ENCODE measurements at regions not wholly inside any gene's neighbourhood (a gene's known extent, or its start where the extent isn't known, plus 50 kb on each side); places are given as distances from the start of the nearest gene placed in this dataset.

GRCh38 chr12:83805156-83805772 lies 1107.3 kb downstream of the SLC6A15 start:
- no peak for TF ChIP-seq CTCF (IDR thresholded peaks at IDR 0.05; ENCODE audit: partially characterized antibody, unreplicated experiment)
- Mint-ChIP-seq H3K4me3 (ENCODE audit: unreplicated experiment) (no peak overlapping the region), H3K27me3 (ENCODE audit: unreplicated experiment) (no peaks in the 10 kb centered on the region), H3K36me3 (ENCODE audit: unreplicated experiment) (no peaks in the 10 kb centered on the region), H3K4me1 (ENCODE audit: low read depth, unreplicated experiment) (peaks cover 4% of the 10 kb centered on the region), H3K9me3 (ENCODE audit: unreplicated experiment) (no peaks in the 10 kb centered on the region), H3K27ac (ENCODE audit: unreplicated experiment) (no peak overlapping the region)
- no peak for DNase-seq

GRCh38 chr12:83801972-83802371 lies 1110.6 kb downstream of the SLC6A15 start:
- Mint-ChIP-seq H3K27ac (ENCODE audit: unreplicated experiment) (no peak overlapping the region), H3K4me1 (ENCODE audit: low read depth, unreplicated experiment) (peaks cover 4% of the 10 kb centered on the region), H3K9me3 (ENCODE audit: unreplicated experiment) (no peaks in the 10 kb centered on the region), H3K27me3 (ENCODE audit: unreplicated experiment) (no peaks in the 10 kb centered on the region), H3K4me3 (ENCODE audit: unreplicated experiment) (no peak overlapping the region), H3K36me3 (ENCODE audit: unreplicated experiment) (no peaks in the 10 kb centered on the region)
- TF ChIP-seq CTCF (IDR thresholded peaks at IDR 0.05; ENCODE audit: partially characterized antibody, unreplicated experiment), result no peak
- no peak for DNase-seq

GRCh38 chr12:83800022-83800421 lies 1112.6 kb downstream of the SLC6A15 start:
- no peak for TF ChIP-seq CTCF (IDR thresholded peaks at IDR 0.05; ENCODE audit: partially characterized antibody, unreplicated experiment)

DNA sequence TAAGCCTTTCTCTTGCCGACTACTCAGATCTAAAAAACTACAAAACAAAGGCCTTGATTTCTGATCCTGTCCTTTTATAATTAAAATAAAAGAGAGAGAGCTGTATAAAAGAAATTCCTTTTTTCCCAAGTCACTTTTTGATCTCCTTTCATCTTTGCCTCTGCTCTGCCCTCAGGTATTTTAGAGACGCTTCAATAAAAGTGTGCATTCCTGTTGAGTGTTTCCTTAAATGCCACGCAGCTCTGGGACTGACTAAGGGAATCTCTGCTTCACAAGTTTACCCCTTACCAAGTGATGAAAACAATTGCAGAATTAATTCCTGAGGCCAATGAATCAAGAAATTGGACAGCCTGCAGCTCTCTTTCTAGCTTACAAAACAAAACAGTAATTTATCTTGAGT lies 1109.8 kb downstream of the TMTC2 start:
- no peak for TF ChIP-seq CTCF (IDR thresholded peaks at IDR 0.05; ENCODE audit: partially characterized antibody, unreplicated experiment)
- Mint-ChIP-seq H3K27me3 (ENCODE audit: unreplicated experiment) (no peaks in the 10 kb centered on the region), H3K4me3 (ENCODE audit: unreplicated experiment) (no peak overlapping the region), H3K9me3 (ENCODE audit: unreplicated experiment) (no peaks in the 10 kb centered on the region), H3K27ac (ENCODE audit: unreplicated experiment) (no peak overlapping the region), H3K4me1 (ENCODE audit: low read depth, unreplicated experiment) (no peaks in the 10 kb centered on the region), H3K36me3 (ENCODE audit: unreplicated experiment) (no peaks in the 10 kb centered on the region)
- DNase-seq, result no peak

More at GRCh38 chr12:83800022-83800421, 1112.6 kb downstream of the SLC6A15 start:
- Mint-ChIP-seq H3K4me1 (ENCODE audit: low read depth, unreplicated experiment) (peaks cover 4% of the 10 kb centered on the region), H3K27me3 (ENCODE audit: unreplicated experiment) (no peaks in the 10 kb centered on the region), H3K27ac (ENCODE audit: unreplicated experiment) (no peak overlapping the region), H3K9me3 (ENCODE audit: unreplicated experiment) (no peaks in the 10 kb centered on the region), H3K4me3 (ENCODE audit: unreplicated experiment) (no peak overlapping the region), H3K36me3 (ENCODE audit: unreplicated experiment) (no peaks in the 10 kb centered on the region)
- DNase-seq, result no peak

DNA sequence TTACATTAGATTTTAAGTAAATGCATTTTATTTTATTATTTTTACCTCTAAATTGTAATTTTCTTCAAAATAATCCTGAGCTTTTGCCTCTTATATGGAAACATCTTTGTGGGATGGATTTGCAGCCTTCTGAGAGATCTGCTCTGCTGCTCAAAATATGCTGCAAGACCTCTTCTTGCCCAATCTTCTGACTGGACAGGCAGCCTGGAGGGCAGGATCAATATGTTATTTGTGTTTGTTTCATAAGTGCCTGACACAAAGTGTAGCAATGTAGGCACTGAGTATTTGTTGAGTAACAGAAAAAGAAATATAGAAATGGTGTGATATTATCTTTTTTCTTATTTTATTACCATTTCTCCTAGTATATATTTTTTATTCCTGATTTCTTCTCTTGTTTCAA lies 1106.9 kb downstream of the TMTC2 start:
- Mint-ChIP-seq H3K27ac (ENCODE audit: unreplicated experiment) (no peak overlapping the region), H3K4me3 (ENCODE audit: unreplicated experiment) (no peak overlapping the region), H3K36me3 (ENCODE audit: unreplicated experiment) (no peaks in the 10 kb centered on the region), H3K4me1 (ENCODE audit: low read depth, unreplicated experiment) (no peaks in the 10 kb centered on the region), H3K9me3 (ENCODE audit: unreplicated experiment) (no peaks in the 10 kb centered on the region), H3K27me3 (ENCODE audit: unreplicated experiment) (no peaks in the 10 kb centered on the region)
- DNase-seq, result no peak
- TF ChIP-seq CTCF (IDR thresholded peaks at IDR 0.05; ENCODE audit: partially characterized antibody, unreplicated experiment), result no peak

Data from glutamatergic neuron (in vitro differentiated cells).